K562 (cell line): ENCODE measurements at regions not wholly inside any gene's neighbourhood (a gene's known extent, or its start where the extent isn't known, plus 50 kb on each side); places are given as distances from the start of the nearest gene placed in this dataset.

ENCODE experiments used
- CTCF ChIP-seq, 3 experiments: IDR thresholded peaks in 2 of 3; conservative IDR thresholded peaks in 1 of 3; 2 replicates each; pipeline ENCODE4 v1.5.1; 2011 to 2012; ENCODE audit warnings: low read length in 3 of 3, mild to moderate bottlenecking in 3 of 3, control low read depth in 2 of 3, improper control_type of control experiment in 1 of 3, inconsistent platforms in 1 of 3, low read depth in 1 of 3, mixed read lengths in 1 of 3, moderate library complexity in 1 of 3; ENCODE audit not compliant: insufficient read depth in 2 of 3
- FOXA3 ChIP-seq, 2 experiments: fragments of 450-650 bp in 1 of 2; sonication (generic) in 1 of 2; formaldehyde crosslinking; IDR thresholded peaks in 1 of 2; conservative IDR thresholded peaks in 1 of 2; 2 replicates each; pipeline versions ENCODE4 v1.4.0 to v1.8.0; 2020 to 2022; ENCODE audit warnings: mild to moderate bottlenecking in 2 of 2, missing genetic modification reagents in 1 of 2
- HNRNPK ChIP-seq: fragments of 200-400 bp; formaldehyde crosslinking; IDR thresholded peaks from one replicate; pipeline ENCODE4 v1.6.1; 2018; ENCODE audit warnings: mild to moderate bottlenecking, low read depth, low read length; ENCODE audit not compliant: poor library complexity, severe bottlenecking
- JUN ChIP-seq, 2 experiments: sonication (generic) in 1 of 2; formaldehyde crosslinking in 1 of 2; IDR thresholded peaks; 2 replicates each; pipeline versions ENCODE4 v1.6.1 to v1.8.0; 2012 to 2022; ENCODE audit warnings: borderline replicate concordance in 2 of 2, mild to moderate bottlenecking in 2 of 2, improper control_type of control experiment in 1 of 2, low read depth in 1 of 2, low read length in 1 of 2, missing genetic modification reagents in 1 of 2
- LCOR ChIP-seq: sonication (generic); formaldehyde crosslinking; IDR thresholded peaks from 2 replicates; pipeline ENCODE4 v1.8.0; 2022; ENCODE audit warnings: mild to moderate bottlenecking, missing genetic modification reagents
- NFE2L1 ChIP-seq: fragments of 450-650 bp; IDR thresholded peaks from 2 replicates; pipeline ENCODE4 v1.6.1; 2016; ENCODE audit warnings: missing genetic modification characterization, low read depth, mild to moderate bottlenecking, missing compliant biosample characterization, moderate library complexity, borderline replicate concordance
- PBX2 ChIP-seq, 2 experiments: IDR thresholded peaks in 1 of 2; conservative IDR thresholded peaks in 1 of 2; 2 replicates each; pipeline ENCODE4 v1.6.1; 2016; ENCODE audit warnings: low read depth in 2 of 2, mild to moderate bottlenecking in 1 of 2, missing compliant biosample characterization in 1 of 2, missing genetic modification characterization in 1 of 2, moderate library complexity in 1 of 2
- POLR2A ChIP-seq: fragments of 450-650 bp; conservative IDR thresholded peaks from 2 replicates; pipeline ENCODE4 v1.6.1; 2016
- REST ChIP-seq, 2 experiments: fragments of 450-650 bp; formaldehyde crosslinking in 1 of 2; IDR thresholded peaks; 2 replicates each; pipeline versions ENCODE4 v1.4.0 to v1.6.1; 2014 to 2020; ENCODE audit warnings: mild to moderate bottlenecking in 2 of 2, borderline replicate concordance in 1 of 2, low read depth in 1 of 2
- RFX1 ChIP-seq: fragments of 450-650 bp; IDR thresholded peaks from 2 replicates; pipeline ENCODE4 v1.6.1; 2016; ENCODE audit warnings: mild to moderate bottlenecking, moderate library complexity
- TAF1 ChIP-seq: IDR thresholded peaks from 2 replicates; pipeline ENCODE4 v1.6.1; 2011; ENCODE audit warnings: mild to moderate bottlenecking, low read length, moderate library complexity; ENCODE audit not compliant: insufficient read depth, control insufficient read depth, severe bottlenecking; ENCODE audit errors: extremely low read depth
- THRB ChIP-seq: fragments of 450-650 bp; formaldehyde crosslinking; conservative IDR thresholded peaks from 2 replicates; pipeline ENCODE4 v1.4.0; 2022; ENCODE audit warnings: mild to moderate bottlenecking, missing genetic modification characterization
- ZNF311 ChIP-seq: fragments of 250-450 bp; sonication (Bioruptor Pico); IDR thresholded peaks from 2 replicates; pipeline ENCODE4 v1.4.0; 2020; ENCODE audit warnings: mild to moderate bottlenecking, moderate library complexity
- ZZZ3 ChIP-seq: fragments of 450-650 bp; IDR thresholded peaks from 2 replicates; pipeline ENCODE4 v1.6.1; 2016; ENCODE audit warnings: antibody characterized with exemption, mild to moderate bottlenecking, moderate library complexity

GRCh38 chr4:115674485-115674884 lies 561.1 kb upstream of the NDST4 start:
- no peak for TF ChIP-seq LCOR (CRISPR knock-in tag)
- TF ChIP-seq PBX2 (CRISPR knock-in tag; IDR thresholded peaks at IDR 0.05; ENCODE audit: low read depth) = no peak
- no peak for TF ChIP-seq PBX2 (tag; conservative IDR thresholded peaks at IDR 0.05; ENCODE audit: low read depth)
- no peak for TF ChIP-seq RFX1
- TF ChIP-seq REST (IDR thresholded peaks at IDR 0.05; ENCODE audit: borderline replicate concordance) = no peak
- TF ChIP-seq REST (CRISPR knock-in tag; IDR thresholded peaks at IDR 0.05; ENCODE audit: low read depth) = no peak
- no peak for TF ChIP-seq POLR2A
- TF ChIP-seq CTCF (IDR thresholded peaks at IDR 0.05 in 2 of 3, conservative IDR thresholded peaks at IDR 0.05 in 1 of 3; ENCODE audit: insufficient read depth in 2 of 3, low read depth in 1 of 3, low read length in 3 of 3) = no peak
- TF ChIP-seq FOXA3 (CRISPR knock-in tag; conservative IDR thresholded peaks at IDR 0.05 in 1 of 2, IDR thresholded peaks at IDR 0.05 in 1 of 2) = no peak
- no peak for TF ChIP-seq TAF1
- TF ChIP-seq NFE2L1 (tag) = no peak
- no peak for TF ChIP-seq ZNF311 (CRISPR knock-in tag)
- TF ChIP-seq HNRNPK = no peak
- no peak for TF ChIP-seq JUN (IDR thresholded peaks at IDR 0.05; ENCODE audit: borderline replicate concordance, low read depth, low read length)
- no peak for TF ChIP-seq JUN (CRISPR knock-in tag; IDR thresholded peaks at IDR 0.05; ENCODE audit: borderline replicate concordance)
- no peak for TF ChIP-seq ZZZ3
- no peak for TF ChIP-seq THRB (CRISPR knock-in tag)
